ENCODE measurements at regions not wholly inside any gene's neighbourhood (a gene's known extent, or its start where the extent isn't known, plus 50 kb on each side); places are given as distances from the start of the nearest gene placed in this dataset.
A peak's percentile ranks its signal among the peaks of the same experiment; 100 is the strongest.

- ATAC-seq (no peak), DNase-seq (no peak)
- intact Hi-C loops (cut with DNase I; ENCODE audit: low total_unique reads) (no loop called here), in situ Hi-C loops (cut with MboI; ENCODE audit: low sequenced_read_pairs in 4 of 4) (no loop called here)
- Histone ChIP-seq H3K4me1 (no peaks in the 10 kb centered on the region), H3K9me3 (no peaks in the 10 kb centered on the region), H3K4me3 (no peak overlapping the region), H3K27ac (no peak overlapping the region), H3K36me3 (no peaks in the 10 kb centered on the region), H3K27me3 (no peaks in the 10 kb centered on the region)
- TF ChIP-seq POLR2A (IDR thresholded peaks at IDR 0.05) (no peak), CTCF (IDR thresholded peaks at IDR 0.05 in 4 of 5, conservative IDR thresholded peaks at IDR 0.05 in 1 of 5) (no peak)
Observed at GRCh38 chr12:42799966-42800365, 210.4 kb upstream of the PRICKLE1 start.

GRCh38 chr12:42798811-42799438, 209.4 kb upstream of the PRICKLE1 start:
- Histone ChIP-seq H3K36me3 (no peaks in the 10 kb centered on the region), H3K27me3 (no peaks in the 10 kb centered on the region), H3K27ac (no peak overlapping the region), H3K4me3 (no peak overlapping the region), H3K9me3 (no peaks in the 10 kb centered on the region), H3K4me1 (no peaks in the 10 kb centered on the region)
- DNase-seq (no peak), ATAC-seq (peak in 1 of 2 donors; percentile 60)
- no peak for TF ChIP-seq POLR2A (IDR thresholded peaks at IDR 0.05)
- no peak for TF ChIP-seq CTCF (IDR thresholded peaks at IDR 0.05 in 4 of 5, conservative IDR thresholded peaks at IDR 0.05 in 1 of 5)
- in situ Hi-C loops (cut with MboI; ENCODE audit: low sequenced_read_pairs in 4 of 4), result no loop called here
- intact Hi-C loops (cut with DNase I; ENCODE audit: low total_unique reads), result no loop called here

GRCh38 chr12:42794806-42795205, 205.3 kb upstream of the PRICKLE1 start:
- Histone ChIP-seq H3K27me3 (no peaks in the 10 kb centered on the region), H3K9me3 (no peaks in the 10 kb centered on the region), H3K4me3 (no peak overlapping the region), H3K4me1 (no peaks in the 10 kb centered on the region), H3K27ac (no peak overlapping the region), H3K36me3 (no peaks in the 10 kb centered on the region)
- intact Hi-C loops (cut with DNase I; ENCODE audit: low total_unique reads) (no loop called here), in situ Hi-C loops (cut with MboI; ENCODE audit: low sequenced_read_pairs in 4 of 4) (no loop called here)
- ATAC-seq (no peak), DNase-seq (no peak)
- no peak for TF ChIP-seq POLR2A (IDR thresholded peaks at IDR 0.05)

- intact Hi-C loops (cut with DNase I; ENCODE audit: low total_unique reads) (no loop called here), in situ Hi-C loops (cut with MboI; ENCODE audit: low sequenced_read_pairs in 4 of 4) (no loop called here)
- TF ChIP-seq CTCF (IDR thresholded peaks at IDR 0.05 in 4 of 5, conservative IDR thresholded peaks at IDR 0.05 in 1 of 5), result no peak
- no peak for TF ChIP-seq POLR2A (IDR thresholded peaks at IDR 0.05)
- H3K27me3 ChIP-seq, result no peaks in the 10 kb centered on the region
- H3K4me3 ChIP-seq, result no peak overlapping the region
- H3K9me3 ChIP-seq, result no peaks in the 10 kb centered on the region
- no peak overlapping the region for H3K27ac ChIP-seq
- no peak for DNase-seq
- H3K36me3 ChIP-seq, result no peaks in the 10 kb centered on the region
- no peak for ATAC-seq
- H3K4me1 ChIP-seq, result no peaks in the 10 kb centered on the region
Observed at GRCh38 chr12:42793166-42793565, 203.6 kb upstream of the PRICKLE1 start.

GRCh38 chr12:42792265-42792664, 202.7 kb upstream of the PRICKLE1 start:
- no peak for DNase-seq
- no peak for TF ChIP-seq POLR2A (IDR thresholded peaks at IDR 0.05)
- TF ChIP-seq CTCF (IDR thresholded peaks at IDR 0.05 in 4 of 5, conservative IDR thresholded peaks at IDR 0.05 in 1 of 5), result no peak
- Histone ChIP-seq H3K9me3 (no peaks in the 10 kb centered on the region), H3K36me3 (no peaks in the 10 kb centered on the region), H3K27me3 (no peaks in the 10 kb centered on the region), H3K27ac (no peak overlapping the region), H3K4me1 (no peaks in the 10 kb centered on the region), H3K4me3 (no peak overlapping the region)
- no peak for ATAC-seq
- in situ Hi-C loops (cut with MboI; ENCODE audit: low sequenced_read_pairs in 4 of 4) (no loop called here), intact Hi-C loops (cut with DNase I; ENCODE audit: low total_unique reads) (no loop called here)
